Ammon's horn (tissue), 1 donor: ENCODE measurements at regions not wholly inside any gene's neighbourhood (a gene's known extent, or its start where the extent isn't known, plus 50 kb on each side); places are given as distances from the start of the nearest gene placed in this dataset.
A peak's percentile ranks its signal among the peaks of the same experiment; 100 is the strongest.
"Not testable (repeated sequence)": the region's sequence is repeated elsewhere in the genome, so short reads cannot be mapped to it uniquely, and the experiment has no call there.

Experiments used
- DNase-seq: peaks from one replicate; pipeline ENCODE4 v3.0.0-alpha.2; 2016; ENCODE audit warnings: low spot score

DNA sequence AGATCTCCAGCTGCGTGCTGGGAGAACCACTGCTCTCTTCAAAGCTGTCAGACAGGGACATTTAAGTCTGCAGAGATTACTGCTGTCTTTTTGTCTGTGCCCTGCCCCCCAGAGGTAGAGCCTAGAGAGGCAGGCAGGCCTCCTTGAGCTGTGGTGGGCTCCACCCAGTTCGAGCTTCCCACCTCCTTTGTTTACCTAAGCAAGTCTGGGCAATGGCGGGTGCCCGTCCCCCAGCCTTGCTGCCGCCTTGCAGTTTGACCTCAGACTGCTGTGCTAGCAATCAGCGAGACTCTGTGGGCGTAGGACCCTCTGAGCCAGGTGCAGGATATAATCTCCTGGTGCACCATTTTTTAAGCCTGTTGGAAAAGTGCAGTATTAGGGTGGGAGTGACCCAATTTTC, 128.6 kb downstream of the ACTR3 start:
- DNase-seq: not testable (repeated sequence)

- no peak for DNase-seq
Measured at GRCh38 chr2:114020668-114021067, 130.8 kb downstream of the ACTR3 start.

- no peak for DNase-seq
Measured at GRCh38 chr2:114022360-114023085, 132.6 kb downstream of the ACTR3 start.

- no peak for DNase-seq
Measured at GRCh38 chr2:114024326-114024725, 134.4 kb downstream of the ACTR3 start.

GRCh38 chr2:114025030-114025429, 135.1 kb downstream of the ACTR3 start:
- no peak for DNase-seq

GRCh38 chr2:114027437-114027836, 137.5 kb downstream of the ACTR3 start:
- DNase-seq: no peak

GRCh38 chr2:114031605-114032505, 142.0 kb downstream of the ACTR3 start:
- DNase-seq: no peak

GRCh38 chr2:114032705-114033104, 142.8 kb downstream of the ACTR3 start:
- DNase-seq: no peak

DNA sequence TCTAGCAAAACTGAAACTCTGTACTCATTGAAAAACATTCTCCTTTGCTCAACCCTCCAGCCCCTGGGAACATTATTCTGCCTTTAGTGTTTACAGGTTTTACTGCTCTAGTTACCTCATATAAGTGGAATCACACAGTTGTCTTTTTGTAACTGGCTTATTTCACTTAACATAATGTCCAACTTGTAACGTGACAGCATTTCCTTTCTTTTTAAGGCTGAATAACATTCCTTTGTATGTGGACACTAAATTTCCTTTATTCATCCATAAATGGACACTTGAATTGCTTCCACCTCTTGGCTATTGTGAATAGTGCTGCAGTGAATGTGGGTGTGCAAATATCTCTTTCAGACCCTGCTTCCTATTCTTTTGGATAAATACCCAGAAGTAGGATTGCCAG, 144.9 kb downstream of the ACTR3 start:
- DNase-seq: no peak

DNA sequence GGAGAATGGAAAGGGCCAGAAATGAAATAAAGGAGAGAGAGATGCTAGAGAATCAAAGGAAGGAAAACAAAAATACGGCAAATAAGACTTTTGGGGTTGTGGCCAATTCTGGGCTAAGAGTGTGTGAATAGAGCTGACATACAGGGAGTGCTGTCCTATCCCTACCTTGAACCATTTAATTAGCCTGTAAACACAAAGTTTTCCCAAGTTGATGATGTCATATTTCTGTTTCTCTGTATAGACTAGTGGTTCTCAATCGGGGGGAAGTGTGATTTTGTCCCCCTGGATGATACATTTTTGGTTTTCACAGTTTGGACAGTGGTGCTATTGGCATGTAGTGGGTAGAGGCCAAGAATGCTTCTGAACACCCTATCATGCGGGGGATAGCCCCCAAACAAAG, 148.8 kb downstream of the ACTR3 start:
- no peak for DNase-seq

GRCh38 chr2:114039677-114040076, 149.8 kb downstream of the ACTR3 start:
- peak; percentile 23 for DNase-seq

DNA sequence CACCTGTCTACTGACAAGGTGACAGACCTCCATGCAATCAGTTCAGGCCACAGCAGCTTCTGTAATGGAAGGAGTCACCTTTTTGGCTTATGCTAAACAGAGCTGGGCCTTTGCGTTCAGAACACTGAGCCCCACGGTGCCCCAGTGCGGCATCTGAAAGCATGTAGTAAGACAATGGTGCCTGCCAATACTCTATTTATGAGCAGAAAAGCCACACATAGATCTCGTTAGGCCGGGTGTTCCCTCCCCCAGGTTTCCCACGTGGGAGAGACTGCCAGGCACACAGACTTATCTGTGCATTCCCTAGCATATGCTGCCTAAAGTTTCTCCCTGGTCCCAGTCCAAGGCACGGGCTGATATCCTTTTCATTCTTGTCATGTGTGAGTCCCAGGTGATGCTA, 150.9 kb downstream of the ACTR3 start:
- DNase-seq: peak; percentile 46

- DNase-seq: no peak
Measured at GRCh38 chr2:114044985-114045384, 155.1 kb downstream of the ACTR3 start.

GRCh38 chr2:114046373-114046772, 156.5 kb downstream of the ACTR3 start:
- no peak for DNase-seq

GRCh38 chr2:114046866-114047435, 157.1 kb downstream of the ACTR3 start:
- no peak for DNase-seq

DNA sequence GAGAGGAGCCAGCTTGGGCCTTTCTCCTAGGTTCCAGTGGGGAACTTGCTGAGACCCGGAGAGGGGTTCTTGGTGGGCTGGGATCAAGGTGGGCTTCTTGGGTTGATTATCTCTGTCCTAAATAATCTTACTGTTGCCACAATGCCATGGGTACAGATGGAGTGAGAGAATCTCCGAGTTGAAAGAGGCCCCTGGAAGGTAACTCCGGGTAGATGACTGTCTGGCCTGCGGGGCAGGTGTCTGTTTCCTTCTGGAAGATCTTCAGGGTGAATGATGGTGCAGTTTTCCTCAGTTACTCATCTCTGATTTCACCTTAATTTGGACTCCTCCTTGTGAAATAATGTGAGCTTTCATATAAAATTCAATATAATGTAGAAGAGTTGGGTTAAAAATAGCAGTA, 159.4 kb downstream of the ACTR3 start:
- no peak for DNase-seq

DNA sequence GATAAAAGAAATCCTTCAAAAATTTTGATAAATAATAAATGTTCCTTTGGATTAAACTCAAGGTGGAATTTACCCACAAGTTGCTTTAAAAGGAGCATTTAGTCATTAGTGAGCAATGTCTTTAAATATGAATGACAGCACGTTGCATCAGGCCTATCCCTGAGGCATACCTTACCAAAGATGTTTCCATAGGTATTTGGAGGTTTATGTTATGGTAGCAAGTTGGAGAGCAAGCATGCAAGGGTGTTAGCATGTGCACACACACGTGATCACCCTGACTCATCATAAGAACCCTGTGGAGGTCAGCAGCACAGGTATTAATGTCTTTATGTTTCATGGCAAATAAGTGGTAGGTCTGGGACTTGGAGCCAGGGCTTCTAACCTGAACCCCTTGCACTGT, 159.9 kb downstream of the ACTR3 start:
- DNase-seq: no peak

GRCh38 chr2:114056294-114057143, 166.6 kb downstream of the ACTR3 start:
- no peak for DNase-seq

- DNase-seq: no peak
Measured at GRCh38 chr2:114057638-114058037, 167.7 kb downstream of the ACTR3 start.

DNA sequence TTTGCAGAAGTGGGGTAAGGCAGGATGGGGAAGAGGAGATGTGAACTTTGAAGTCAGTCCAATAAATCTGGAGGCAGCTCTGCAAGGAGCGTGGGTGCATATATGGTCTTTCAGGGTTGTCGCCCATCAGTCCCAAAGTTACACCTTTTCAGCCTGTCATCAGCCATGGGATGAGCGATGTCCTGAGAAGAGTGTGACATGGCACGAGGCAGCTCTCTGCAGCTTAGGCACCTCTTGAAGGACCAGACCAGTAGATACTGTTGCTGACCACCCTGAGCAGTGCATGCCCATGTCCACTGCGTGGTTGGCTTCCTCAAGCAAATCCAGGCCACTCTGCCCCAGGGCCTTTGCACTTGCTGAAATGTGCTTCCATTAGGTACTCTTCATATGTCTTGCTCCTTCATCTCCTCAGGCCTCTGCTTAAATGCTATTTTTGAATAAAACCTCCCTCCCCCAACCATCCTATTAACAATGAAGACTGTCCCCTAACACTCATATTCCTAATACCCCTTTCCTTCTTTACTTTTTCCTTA, 171.7 kb downstream of the ACTR3 start:
- no peak for DNase-seq

DNA sequence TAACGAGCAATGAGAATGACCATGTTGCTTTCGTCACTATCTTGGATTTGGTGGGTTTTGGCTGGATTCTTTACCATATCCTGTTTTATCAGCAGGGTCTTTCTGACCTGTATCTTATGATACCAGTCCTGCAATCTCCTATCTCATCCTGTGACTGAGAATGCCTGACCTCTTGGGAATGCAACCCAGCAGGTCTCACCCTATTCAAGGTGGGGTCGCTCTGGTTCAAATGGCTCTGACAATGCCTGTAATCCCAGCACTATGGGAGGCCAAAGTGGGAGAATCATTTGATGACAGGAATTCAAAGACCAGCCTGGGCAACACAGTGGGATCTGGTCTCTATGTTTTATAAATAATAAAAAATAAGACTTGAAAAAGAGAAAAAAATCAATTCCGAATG, 173.5 kb downstream of the ACTR3 start:
- DNase-seq: no peak

DNA sequence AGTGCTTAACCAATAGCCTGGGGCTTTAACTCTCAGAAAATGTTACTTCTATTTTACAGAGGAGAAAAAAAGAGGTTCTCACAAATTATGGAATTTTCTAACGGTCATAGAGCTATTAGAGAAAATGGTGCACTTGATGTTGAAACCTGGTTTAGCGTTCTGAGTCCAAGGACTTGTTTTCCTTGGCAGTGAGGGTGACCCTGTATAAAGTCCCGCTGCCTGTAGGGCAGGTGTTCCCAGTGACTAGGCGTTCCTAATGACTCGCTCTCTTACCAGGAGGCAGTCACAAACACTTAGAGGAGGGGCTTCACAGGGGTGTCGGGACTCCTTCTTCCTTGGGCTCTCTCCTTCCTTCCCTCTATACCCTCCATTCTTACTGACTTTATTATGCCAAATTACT, 175.8 kb downstream of the ACTR3 start:
- no peak for DNase-seq
